ENCODE measurements at regions not wholly inside any gene's neighbourhood (a gene's known extent, or its start where the extent isn't known, plus 50 kb on each side); places are given as distances from the start of the nearest gene placed in this dataset.

- no peak overlapping the region for H3K27ac ChIP-seq (ENCODE audit: low read depth)
- WGBS = 87% methylated on average over 1 of the region's 1 CpG
Observed at GRCh38 chr9:18149471-18150011, 324.4 kb upstream of the ADAMTSL1 start.

GRCh38 chr9:18154661-18155060 is 319.3 kb upstream of the ADAMTSL1 start:
- Histone ChIP-seq H3K4me3 (ENCODE audit: low read depth, low read length) (no peak overlapping the region), H3K4me1 (ENCODE audit: insufficient read depth) (no peaks in the 10 kb centered on the region), H3K27ac (ENCODE audit: low read depth) (no peak overlapping the region), H3K36me3 (ENCODE audit: insufficient read depth) (no peaks in the 10 kb centered on the region)
- DNase-seq (ENCODE audit: extremely low spot score) = no peak
- WGBS = 66% methylated on average over 1 of the region's 1 CpG

More at GRCh38 chr9:18149471-18150011, 324.4 kb upstream of the ADAMTSL1 start:
- H3K36me3 ChIP-seq (ENCODE audit: insufficient read depth) = no peaks in the 10 kb centered on the region
- H3K4me1 ChIP-seq (ENCODE audit: insufficient read depth) = no peaks in the 10 kb centered on the region
- no peak for DNase-seq (ENCODE audit: extremely low spot score)
- H3K4me3 ChIP-seq (ENCODE audit: low read depth, low read length) = no peak overlapping the region

DNA sequence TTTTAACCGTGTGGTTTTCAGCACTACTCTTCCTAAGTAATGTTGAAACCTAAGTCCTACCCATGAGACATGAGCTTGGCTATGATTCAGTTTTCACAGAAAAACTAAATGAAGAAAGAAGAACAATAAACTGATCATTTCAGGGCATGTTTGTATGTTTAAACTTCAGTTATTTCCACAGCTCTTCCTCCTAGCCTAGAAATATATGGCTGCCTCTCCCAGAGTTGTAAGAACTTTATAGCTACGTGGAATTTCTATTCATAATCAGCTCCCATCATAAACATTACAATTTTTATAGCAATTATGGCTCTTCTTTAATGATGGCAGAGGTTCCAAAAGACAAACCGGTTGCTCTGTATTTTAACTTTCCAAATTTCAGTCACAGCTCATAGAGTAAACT is 314.7 kb upstream of the ADAMTSL1 start:
- 48% methylated on average over 3 of the region's 3 CpGs for WGBS
- H3K27ac ChIP-seq (ENCODE audit: low read depth) = no peak overlapping the region

DNA sequence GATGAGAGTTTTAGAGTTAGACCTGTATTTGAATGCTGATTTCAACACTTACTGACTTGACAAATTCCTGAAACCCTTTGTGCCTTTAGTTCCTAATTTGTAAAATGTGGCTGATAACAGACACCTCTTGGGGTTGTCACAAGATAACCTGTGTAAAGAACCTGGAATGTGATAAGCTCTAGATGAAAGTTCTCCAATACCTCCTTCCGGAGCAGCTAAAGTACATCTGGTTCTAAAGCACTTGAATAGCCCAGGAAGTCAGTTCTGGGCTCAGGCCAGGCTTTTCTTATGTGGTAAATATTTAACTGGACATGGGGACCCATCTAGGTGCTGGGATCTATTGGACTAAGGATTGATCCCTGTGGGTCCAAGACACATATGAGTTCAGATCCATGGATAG is 310.8 kb upstream of the ADAMTSL1 start:
- no peaks in the 10 kb centered on the region for H3K4me1 ChIP-seq (ENCODE audit: insufficient read depth)
- DNase-seq (ENCODE audit: extremely low spot score) = no peak
- no peaks in the 10 kb centered on the region for H3K36me3 ChIP-seq (ENCODE audit: insufficient read depth)
- no peak overlapping the region for H3K27ac ChIP-seq (ENCODE audit: low read depth)
- WGBS = 94% methylated on average over 1 of the region's 1 CpG
- H3K4me3 ChIP-seq (ENCODE audit: low read depth, low read length) = no peak overlapping the region

More for the DNA sequence above, 314.7 kb upstream of the ADAMTSL1 start:
- no peaks in the 10 kb centered on the region for H3K36me3 ChIP-seq (ENCODE audit: insufficient read depth)
- no peak for DNase-seq (ENCODE audit: extremely low spot score)
- H3K4me1 ChIP-seq (ENCODE audit: insufficient read depth) = no peaks in the 10 kb centered on the region
- H3K4me3 ChIP-seq (ENCODE audit: low read depth, low read length) = no peak overlapping the region

DNA sequence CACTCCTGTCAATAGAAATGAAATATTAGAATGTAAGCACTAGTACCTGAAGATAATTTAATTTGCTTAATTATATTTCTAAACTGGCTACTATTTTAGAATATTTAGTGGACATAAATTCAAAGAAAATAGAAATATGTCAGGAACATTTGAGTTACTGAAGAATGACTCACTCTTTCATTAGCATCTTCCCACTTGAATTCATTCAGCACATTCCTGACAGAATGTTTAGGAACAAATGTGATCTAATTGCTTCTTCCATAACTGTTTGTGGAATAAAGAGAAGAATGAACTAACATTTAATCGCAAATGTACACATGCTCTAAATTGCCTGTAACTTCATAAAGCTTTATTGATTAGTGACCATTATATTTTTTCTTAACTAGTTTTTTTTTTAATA is 306.2 kb upstream of the ADAMTSL1 start:
- Histone ChIP-seq H3K36me3 (ENCODE audit: insufficient read depth) (no peaks in the 10 kb centered on the region), H3K4me1 (ENCODE audit: insufficient read depth) (no peaks in the 10 kb centered on the region), H3K4me3 (ENCODE audit: low read depth, low read length) (no peak overlapping the region), H3K27ac (ENCODE audit: low read depth) (no peak overlapping the region)
- DNase-seq (ENCODE audit: extremely low spot score) = no peak
- WGBS = 97% methylated on average over 1 of the region's 1 CpG

DNA sequence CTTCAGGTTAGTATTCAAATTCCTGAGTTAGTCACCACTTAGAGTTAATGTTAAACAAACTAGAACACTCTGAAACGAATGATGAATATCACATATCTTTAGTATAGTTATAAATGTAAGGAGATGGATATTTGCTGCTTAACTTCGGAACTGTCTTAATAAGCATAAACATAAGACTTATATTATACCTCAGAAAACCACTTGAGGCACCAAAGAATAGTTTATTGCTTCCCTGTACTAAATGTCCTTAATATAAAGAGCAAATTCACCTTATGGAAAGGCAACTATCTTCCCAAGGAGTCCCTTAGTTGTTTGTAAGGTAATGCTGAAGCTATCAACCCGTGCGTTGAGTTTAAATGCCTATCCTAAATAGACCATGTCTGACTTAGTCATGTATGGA is 300.0 kb upstream of the ADAMTSL1 start:
- DNase-seq (ENCODE audit: extremely low spot score) = no peak
- WGBS = 50% methylated on average over 4 of the region's 4 CpGs

GRCh38 chr9:18182636-18183035 is 291.3 kb upstream of the ADAMTSL1 start:
- Histone ChIP-seq H3K4me1 (ENCODE audit: insufficient read depth) (no peaks in the 10 kb centered on the region), H3K27ac (ENCODE audit: low read depth) (no peak overlapping the region), H3K4me3 (ENCODE audit: low read depth, low read length) (no peak overlapping the region), H3K36me3 (ENCODE audit: insufficient read depth) (no peaks in the 10 kb centered on the region)
- DNase-seq (ENCODE audit: extremely low spot score) = no peak
- 90% methylated on average over 3 of the region's 3 CpGs for WGBS

More for the DNA sequence above, 300.0 kb upstream of the ADAMTSL1 start:
- Histone ChIP-seq H3K27ac (ENCODE audit: low read depth) (no peak overlapping the region), H3K4me1 (ENCODE audit: insufficient read depth) (no peaks in the 10 kb centered on the region), H3K36me3 (ENCODE audit: insufficient read depth) (no peaks in the 10 kb centered on the region), H3K4me3 (ENCODE audit: low read depth, low read length) (no peak overlapping the region)

DNA sequence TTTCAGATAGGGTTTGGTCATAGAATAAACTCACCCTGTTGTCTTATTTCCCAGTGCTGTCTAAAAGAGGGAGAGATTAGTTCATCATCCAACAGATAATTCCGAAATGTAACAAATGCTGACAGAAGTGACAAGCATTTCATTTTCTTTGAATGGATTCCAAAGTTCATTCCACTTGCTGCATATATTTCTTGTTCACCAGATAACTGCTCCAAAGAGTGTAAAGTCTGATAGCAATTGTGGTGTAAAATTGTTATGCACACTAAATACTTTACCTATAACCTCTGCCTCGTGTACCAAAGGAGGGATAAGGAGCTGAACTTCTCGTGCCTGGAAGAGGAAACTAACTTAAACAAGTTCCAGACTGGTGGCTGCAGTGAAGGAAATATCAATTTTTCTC is 290.0 kb upstream of the ADAMTSL1 start:
- H3K4me1 ChIP-seq (ENCODE audit: insufficient read depth) = no peaks in the 10 kb centered on the region
- H3K36me3 ChIP-seq (ENCODE audit: insufficient read depth) = no peaks in the 10 kb centered on the region
- 30% methylated on average over 3 of the region's 3 CpGs for WGBS
- no peak for DNase-seq (ENCODE audit: extremely low spot score)
- no peak overlapping the region for H3K4me3 ChIP-seq (ENCODE audit: low read depth, low read length)
- H3K27ac ChIP-seq (ENCODE audit: low read depth) = no peak overlapping the region

DNA sequence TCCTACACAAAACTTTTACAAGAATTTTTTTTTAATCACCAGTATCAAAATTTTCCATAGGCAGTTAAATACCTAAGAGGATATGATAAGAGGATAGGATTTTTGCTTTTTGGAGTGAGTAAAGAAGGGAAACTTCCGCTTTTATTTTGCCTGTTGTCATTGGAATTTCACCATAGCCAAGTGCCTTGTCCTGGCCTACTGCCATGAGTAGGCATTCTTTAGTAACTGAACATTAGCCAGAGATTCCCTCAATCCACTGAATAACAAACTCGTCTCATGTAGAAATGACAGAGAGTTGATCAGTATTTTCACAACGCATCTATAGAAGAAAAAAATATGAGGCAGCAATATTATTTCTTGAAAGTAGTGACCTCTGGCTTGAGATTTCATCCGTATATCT is 289.6 kb upstream of the ADAMTSL1 start:
- H3K27ac ChIP-seq (ENCODE audit: low read depth) = no peak overlapping the region
- no peaks in the 10 kb centered on the region for H3K4me1 ChIP-seq (ENCODE audit: insufficient read depth)
- H3K36me3 ChIP-seq (ENCODE audit: insufficient read depth) = no peaks in the 10 kb centered on the region
- 66% methylated on average over 4 of the region's 4 CpGs for WGBS
- H3K4me3 ChIP-seq (ENCODE audit: low read depth, low read length) = no peak overlapping the region
- no peak for DNase-seq (ENCODE audit: extremely low spot score)

DNA sequence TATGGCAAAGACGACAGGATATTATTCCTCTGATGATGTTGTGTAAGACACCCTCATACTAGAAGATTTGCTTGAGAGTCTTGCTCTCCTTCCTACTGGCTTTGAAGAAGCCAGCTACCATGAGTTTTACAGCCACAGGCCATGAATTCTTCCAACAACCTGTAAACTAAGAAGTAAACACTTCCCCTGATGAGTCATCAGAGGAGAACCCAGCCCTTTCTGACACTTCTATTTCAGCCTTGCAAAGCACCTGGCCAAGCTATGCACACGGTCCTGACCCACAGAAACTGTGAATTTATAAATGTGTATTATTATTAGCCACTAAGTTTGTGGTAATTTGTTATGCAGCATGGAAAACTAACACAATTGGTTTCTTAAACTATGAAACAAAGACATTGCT is 288.8 kb upstream of the ADAMTSL1 start:
- H3K4me3 ChIP-seq (ENCODE audit: low read depth, low read length) = no peak overlapping the region
- H3K27ac ChIP-seq (ENCODE audit: low read depth) = no peak overlapping the region
- no peaks in the 10 kb centered on the region for H3K36me3 ChIP-seq (ENCODE audit: insufficient read depth)
- 77% methylated on average over 2 of the region's 2 CpGs for WGBS
- no peaks in the 10 kb centered on the region for H3K4me1 ChIP-seq (ENCODE audit: insufficient read depth)
- DNase-seq (ENCODE audit: extremely low spot score) = no peak

DNA sequence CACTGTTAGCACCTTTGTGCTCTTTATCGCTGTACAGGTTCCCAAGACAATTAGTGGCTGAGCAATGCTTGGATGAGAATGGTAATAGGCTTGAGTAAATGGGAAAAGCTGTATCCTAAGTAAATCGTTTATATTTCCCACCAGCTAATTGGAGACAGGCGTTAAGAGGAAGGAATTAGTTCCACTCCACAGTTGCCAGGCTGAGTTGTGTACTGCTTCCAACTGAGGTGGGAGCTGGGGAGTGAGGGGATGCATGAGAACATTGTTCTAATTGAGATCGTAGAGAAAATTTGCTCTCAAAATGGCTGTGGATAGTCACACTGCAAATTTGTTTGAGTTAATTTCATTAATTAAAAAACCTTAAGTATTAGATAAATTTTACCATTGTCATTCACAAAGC is 285.0 kb upstream of the ADAMTSL1 start:
- Histone ChIP-seq H3K4me3 (ENCODE audit: low read depth, low read length) (no peak overlapping the region), H3K4me1 (ENCODE audit: insufficient read depth) (no peaks in the 10 kb centered on the region), H3K27ac (ENCODE audit: low read depth) (no peak overlapping the region), H3K36me3 (ENCODE audit: insufficient read depth) (no peaks in the 10 kb centered on the region)
- WGBS = 81% methylated on average over 4 of the region's 4 CpGs
- DNase-seq (ENCODE audit: extremely low spot score) = no peak

DNA sequence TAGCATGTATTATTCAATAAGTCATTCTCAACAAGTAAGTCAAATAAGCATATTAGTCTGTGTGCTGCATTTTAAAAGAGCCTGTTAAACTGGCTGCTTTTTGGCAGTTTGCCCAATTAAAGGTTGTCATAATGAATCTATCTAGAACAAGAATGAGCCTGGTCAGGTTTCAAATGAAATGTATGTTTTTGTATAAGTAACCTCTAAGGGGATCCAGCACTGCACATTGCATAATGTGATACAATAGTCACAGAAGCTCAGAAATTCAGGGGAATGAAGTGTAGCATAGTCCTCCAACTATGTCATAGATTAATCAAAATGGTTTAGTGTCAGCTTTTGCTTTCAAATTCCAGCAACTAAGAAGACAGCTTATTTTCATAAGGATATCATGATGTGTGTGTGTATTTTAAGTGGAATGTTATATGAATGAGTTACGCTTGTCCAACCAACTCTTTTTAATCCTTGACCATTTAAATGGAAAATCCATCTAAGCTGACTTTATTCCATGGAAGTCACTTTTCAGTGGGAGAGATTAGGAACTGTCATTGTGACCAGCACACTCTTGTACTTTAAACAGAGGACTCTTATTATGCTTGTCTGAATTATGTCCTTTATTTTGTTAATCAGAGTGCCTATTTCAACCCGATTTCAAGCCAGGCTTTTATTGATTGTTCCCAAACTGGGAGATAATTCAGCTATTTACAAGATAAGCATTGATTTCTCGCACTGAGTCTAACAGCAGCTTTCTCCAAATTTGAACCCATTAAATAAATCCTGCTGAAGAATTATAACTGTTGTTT is 283.9 kb upstream of the ADAMTSL1 start:
- WGBS = 17% methylated on average over 3 of the region's 3 CpGs
- no peak overlapping the region for H3K27ac ChIP-seq (ENCODE audit: low read depth)
- DNase-seq (ENCODE audit: extremely low spot score) = peak; percentile 41

GRCh38 chr9:18190671-18191374 is 283.1 kb upstream of the ADAMTSL1 start:
- Histone ChIP-seq H3K4me3 (ENCODE audit: low read depth, low read length) (no peak overlapping the region), H3K36me3 (ENCODE audit: insufficient read depth) (no peaks in the 10 kb centered on the region), H3K27ac (ENCODE audit: low read depth) (no peak overlapping the region), H3K4me1 (ENCODE audit: insufficient read depth) (no peaks in the 10 kb centered on the region)
- WGBS = 77% methylated on average over 4 of the region's 4 CpGs
- no peak for DNase-seq (ENCODE audit: extremely low spot score)

More for the DNA sequence above, 283.9 kb upstream of the ADAMTSL1 start:
- H3K4me1 ChIP-seq (ENCODE audit: insufficient read depth) = no peaks in the 10 kb centered on the region
- no peak overlapping the region for H3K4me3 ChIP-seq (ENCODE audit: low read depth, low read length)
- no peaks in the 10 kb centered on the region for H3K36me3 ChIP-seq (ENCODE audit: insufficient read depth)

DNA sequence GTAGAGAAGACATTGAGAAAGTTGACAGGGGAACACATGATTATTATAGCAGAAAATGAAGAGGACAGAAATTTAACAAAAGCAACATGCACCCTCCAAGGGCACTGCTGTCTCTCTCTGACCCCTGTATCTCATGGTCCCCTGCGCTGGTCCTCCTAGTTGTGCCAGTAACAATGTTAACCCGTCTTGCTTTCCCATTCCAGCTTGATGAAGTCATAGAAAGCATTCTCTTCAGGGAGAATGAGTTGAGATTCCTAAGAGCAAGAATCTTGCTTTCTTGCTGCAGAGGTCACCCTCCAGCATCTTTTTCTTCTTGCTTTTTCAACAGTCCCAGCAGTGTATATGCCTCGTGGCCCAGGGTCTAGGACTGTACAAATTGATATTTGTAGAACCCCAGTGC is 279.6 kb upstream of the ADAMTSL1 start:
- no peak overlapping the region for H3K4me3 ChIP-seq (ENCODE audit: low read depth, low read length)
- DNase-seq (ENCODE audit: extremely low spot score) = no peak
- no peak overlapping the region for H3K27ac ChIP-seq (ENCODE audit: low read depth)
- no peaks in the 10 kb centered on the region for H3K36me3 ChIP-seq (ENCODE audit: insufficient read depth)
- no peaks in the 10 kb centered on the region for H3K4me1 ChIP-seq (ENCODE audit: insufficient read depth)
- WGBS = 53% methylated on average over 3 of the region's 3 CpGs
